Renal cortical epithelial cell (primary cell): ENCODE measurements at regions not wholly inside any gene's neighbourhood (a gene's known extent, or its start where the extent isn't known, plus 50 kb on each side); places are given as distances from the start of the nearest gene placed in this dataset.
"Not testable (repeated sequence)": the region's sequence is repeated elsewhere in the genome, so short reads cannot be mapped to it uniquely, and the experiment has no call there.

Experiments
- DNase-seq: peaks from one replicate; pipeline ENCODE4 v3.0.0-alpha.2; 2011; ENCODE audit warnings: low read depth

DNA sequence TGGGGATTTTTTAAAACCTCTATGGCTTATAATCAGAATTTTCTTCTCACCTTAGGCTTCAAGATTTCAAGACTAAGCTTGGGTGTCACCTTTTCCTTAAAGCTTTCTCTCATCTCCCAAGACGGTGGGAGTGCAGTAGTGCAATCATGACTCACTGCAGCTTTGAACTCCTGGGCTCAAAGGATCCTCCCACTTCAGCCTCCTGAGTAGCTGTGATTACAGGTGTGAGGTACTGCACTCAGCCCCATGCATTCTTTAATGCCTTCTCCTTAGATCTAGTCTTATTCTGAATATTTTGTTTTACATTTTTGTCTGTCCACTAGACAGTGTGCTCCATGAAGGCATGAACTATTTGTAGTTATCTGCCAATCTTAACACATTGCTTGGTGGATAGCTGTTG lies 55.7 kb upstream of the FAT3 start:
- no peak for DNase-seq

DNA sequence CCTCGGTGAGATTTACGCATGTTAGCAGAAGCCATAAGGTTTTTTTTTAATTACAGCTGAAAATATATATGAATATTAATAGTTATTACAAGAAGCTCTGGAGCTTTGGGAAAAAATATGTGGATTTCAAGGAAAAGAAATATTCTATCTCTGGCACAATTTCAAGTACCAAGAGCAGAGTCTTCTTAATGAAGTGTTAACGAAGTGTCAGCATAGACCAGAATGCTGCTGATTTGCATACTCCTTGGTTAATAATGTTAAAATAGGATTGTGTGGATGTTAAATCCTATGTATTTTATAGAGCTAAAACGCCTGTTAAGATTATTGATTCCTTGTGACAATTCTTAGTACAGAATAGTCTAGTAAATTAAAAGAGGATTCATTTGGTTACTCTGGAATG lies 57.0 kb upstream of the FAT3 start:
- no peak for DNase-seq

DNA sequence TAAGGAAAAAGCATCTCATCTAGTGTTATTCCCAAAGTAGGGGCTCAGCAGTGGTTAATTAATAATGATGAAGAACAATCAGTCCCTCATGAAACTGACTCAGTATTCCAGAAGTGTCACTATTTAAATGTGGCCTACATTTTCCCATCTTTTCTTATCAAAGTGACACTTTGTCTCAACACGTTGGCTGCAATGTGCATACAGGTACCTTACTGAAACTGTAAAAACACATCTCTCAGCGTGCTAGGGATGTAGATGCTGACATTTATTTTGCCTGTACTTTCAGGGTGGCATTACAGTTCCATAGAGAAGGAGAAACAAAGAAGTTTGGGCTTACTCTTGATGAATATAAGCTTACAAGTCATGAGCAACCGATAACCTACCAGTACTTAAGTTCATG lies 58.3 kb upstream of the FAT3 start:
- DNase-seq, result no peak

DNA sequence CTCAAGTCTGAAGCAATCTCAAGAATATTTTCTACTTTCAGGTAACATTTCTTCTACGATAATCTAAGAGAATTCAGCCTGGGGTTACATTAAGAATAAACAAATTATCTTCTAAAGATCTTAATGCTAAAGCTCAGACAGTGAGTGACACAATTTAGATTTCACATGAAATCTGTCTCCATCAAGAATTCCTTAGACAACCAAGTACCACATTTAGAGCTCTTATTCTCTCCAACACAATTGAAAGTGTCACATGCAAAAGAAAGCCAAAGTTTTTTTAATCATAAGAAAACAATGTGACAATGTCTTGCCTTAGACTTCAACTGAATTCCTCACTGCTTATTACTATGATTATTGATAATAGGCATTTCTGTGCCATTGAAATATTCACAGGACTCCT lies 60.7 kb upstream of the FAT3 start:
- no peak for DNase-seq

DNA sequence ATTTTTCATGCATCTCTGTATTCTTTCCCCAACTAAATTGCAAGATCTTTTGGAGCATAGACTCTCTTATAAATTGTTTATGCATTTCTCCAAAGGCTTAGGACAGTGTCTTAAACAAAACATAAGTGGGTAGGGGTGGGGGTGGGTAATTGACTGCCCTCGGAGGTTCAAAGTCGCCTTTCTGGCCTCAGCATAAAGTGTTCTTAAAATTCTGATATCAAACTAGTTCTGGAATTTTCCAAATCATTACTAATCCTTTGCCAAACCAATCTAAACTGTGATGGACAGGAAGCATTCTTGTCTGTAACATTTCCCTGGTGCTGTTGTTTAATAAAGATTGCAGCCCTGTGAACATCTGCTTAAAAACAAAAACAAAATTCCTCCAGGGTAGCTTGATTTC lies 61.8 kb upstream of the FAT3 start:
- DNase-seq, result no peak

DNA sequence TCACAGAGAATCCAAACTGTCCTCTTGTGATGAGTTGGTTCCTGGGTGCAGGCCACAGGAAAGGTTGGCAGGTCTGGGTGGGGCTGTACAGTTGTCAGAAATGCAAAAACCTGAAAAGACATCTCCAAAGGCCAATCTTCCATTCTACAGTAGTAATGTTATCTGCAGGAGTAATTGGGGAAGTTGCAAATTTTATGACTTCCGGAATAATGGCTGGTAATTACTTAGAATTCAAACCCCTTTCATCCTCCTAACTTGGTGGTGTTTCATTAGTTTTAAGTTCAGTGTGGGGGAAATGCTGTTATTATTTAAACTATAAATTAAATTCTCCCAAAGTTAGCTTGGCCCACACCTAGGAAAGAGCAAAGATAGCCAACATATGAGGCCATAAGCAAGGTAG lies 64.7 kb upstream of the FAT3 start:
- DNase-seq, result no peak

DNA sequence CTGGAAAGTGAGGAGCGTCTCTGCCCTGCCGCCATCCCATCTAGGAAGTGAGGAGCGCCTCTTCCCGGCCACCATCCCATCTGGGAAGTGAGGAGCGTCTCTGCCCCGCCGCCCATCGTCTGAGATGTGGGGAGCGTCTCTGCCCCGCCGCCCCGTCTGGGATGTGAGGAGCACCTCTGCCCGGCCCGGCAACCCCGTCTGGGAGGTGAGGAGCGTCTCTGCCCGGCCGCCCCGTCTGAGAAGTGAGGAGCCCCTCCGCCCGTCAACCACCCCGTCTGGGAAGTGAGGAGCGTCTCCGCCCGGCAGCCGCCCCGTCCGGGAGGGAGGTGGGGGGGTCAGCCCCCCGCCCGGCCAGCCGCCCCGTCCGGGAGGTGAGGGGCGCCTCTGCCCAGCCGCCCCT lies 67.2 kb upstream of the FAT3 start:
- not testable (repeated sequence) for DNase-seq

DNA sequence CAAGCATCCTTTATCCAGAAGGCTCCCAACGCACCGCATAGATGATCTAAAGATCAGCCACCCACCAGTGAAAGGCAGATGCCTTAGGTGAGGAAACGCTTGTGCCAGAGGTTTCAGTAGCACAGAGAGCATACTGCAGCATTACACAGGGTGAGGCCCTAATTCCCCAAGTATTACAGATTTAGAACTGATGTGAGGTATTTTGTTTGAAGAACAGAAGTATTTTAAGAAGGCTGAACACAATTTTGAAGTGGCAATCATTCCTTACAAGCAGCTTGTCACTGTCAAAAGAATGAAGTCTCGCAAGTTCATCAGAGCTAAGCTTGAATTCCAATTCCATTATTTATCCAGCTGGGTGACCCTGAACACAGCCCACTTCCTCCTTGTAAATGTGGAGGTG lies 70.0 kb upstream of the FAT3 start:
- no peak for DNase-seq

DNA sequence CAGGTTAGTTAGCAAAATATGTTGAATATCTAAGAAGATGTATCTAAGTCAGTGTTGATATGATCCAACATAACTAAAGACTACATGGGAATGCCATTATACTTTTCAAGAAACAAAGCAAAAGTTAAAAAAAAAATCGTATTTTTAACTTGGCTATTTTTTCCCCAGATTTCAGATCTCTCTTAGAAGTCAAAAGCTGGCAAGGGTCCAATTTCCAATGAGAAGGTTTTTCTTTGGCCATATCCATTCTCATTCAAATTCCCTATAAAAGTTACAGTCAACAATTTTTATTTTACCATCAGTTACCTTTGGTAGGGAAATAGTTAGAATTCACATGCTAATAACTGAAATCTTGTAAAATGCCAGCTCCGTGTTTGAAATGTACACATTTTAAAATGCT lies 70.5 kb upstream of the FAT3 start:
- no peak for DNase-seq

DNA sequence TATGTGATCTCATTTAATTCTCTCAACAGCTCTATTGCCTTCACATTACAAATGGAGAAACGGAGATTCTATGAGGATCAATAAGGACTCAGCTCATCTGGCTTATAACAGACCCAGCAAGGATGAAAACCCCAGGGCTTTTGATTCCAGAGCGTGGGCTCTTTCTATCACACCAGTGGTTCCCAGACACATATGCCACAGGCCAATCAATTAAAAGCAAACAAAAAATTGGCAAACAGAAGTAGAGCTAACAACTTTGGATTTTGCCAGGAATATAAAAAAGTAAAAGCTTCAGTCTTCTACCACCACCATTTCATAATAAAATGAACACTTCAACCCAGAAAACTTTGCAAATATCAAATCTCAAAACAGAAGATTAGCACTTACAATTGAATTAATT lies 71.1 kb upstream of the FAT3 start:
- DNase-seq, result no peak

DNA sequence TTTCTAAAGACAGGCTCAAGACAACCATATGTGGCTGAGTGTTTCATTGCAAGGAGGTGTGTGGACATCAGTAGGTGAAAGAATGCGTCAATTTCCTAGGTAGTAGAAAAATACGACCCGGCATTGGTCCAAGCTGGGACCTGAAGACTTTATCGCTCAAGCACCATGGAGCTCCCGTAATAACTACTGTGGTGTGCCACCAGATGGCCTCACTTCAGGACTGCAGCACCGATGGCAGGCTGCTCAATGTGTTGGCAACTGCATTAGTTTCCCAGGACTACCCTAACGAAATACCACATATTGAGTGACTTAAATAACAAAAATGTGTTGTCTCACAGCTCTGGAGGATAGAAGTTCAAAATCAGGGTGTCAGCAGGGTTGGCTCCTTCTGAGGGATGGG lies 72.4 kb upstream of the FAT3 start:
- DNase-seq, result no peak

DNA sequence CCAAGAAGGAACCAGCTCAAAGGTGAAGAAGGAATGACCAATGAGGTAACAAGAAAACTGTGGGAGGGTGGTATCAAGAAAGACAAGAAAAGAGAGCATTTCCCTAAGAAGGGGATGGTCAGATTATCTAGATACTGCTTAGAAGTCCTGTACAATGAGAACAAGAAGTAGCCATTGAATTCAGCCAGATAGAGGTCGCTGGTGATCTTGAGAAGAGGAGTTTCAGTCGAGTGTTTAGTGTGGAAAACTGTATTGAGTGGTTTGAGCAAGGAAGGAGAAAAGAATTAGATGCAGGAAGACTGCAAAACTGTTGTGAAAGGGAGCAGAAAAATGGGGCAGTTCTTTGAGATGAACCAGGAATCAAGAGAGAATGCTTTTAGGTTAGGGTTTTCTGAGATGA lies 74.6 kb upstream of the FAT3 start:
- no peak for DNase-seq

DNA sequence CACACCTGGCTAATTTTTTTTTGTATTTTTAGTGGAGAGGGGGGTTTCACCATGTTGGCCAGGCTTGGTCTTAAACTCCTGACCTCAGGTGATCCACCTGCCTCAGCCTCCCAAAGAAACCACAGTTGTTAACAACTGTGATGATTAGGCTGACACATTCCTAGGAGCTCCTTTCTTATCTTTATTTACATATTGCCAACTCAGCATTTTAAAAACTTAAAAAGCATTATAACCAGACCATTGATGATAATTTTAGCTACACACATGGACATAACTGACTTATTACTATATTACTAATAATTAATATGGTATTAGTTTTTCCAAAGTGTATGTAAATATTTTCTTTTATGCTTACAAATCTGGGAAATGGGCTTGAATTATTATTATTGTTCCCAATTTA lies 82.9 kb upstream of the FAT3 start:
- DNase-seq, result no peak

DNA sequence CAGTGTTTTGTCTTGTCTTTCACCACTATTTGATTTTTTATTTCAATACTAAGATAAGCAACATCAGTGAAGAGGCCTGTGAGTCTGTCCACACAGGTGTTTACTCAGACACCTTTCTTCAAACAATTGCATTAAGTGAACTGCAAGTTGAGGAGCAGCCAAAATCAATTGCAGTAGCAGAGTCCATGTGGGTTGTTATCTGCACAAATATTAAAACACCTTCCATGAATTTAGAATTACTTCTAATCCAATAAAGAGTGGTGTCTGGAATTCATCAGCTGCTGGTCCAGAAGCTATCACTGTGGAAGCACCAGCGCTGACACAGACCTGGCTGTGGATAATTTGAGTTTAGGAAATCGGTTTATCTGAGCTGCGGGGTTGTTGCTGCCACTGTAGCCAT lies 83.5 kb upstream of the FAT3 start:
- DNase-seq, result no peak

DNA sequence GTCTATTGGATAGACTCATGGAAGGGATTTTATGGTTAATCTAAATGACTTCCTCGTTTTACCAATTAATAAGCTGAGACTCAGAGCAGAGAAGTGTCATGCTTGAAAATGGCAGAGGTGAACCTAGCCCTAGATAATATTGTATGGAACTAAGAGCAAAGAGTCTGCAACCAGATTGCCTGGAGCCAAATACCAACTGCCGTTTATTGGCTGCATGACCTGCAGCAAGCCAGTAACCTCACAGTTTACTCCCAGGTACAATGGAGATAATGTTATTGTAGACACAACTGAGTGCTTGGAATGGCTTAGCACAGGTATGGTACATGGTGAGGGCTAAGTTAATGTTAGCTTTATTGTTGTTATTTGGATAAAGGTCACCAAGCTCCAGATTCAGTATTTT lies 84.6 kb upstream of the FAT3 start:
- no peak for DNase-seq

DNA sequence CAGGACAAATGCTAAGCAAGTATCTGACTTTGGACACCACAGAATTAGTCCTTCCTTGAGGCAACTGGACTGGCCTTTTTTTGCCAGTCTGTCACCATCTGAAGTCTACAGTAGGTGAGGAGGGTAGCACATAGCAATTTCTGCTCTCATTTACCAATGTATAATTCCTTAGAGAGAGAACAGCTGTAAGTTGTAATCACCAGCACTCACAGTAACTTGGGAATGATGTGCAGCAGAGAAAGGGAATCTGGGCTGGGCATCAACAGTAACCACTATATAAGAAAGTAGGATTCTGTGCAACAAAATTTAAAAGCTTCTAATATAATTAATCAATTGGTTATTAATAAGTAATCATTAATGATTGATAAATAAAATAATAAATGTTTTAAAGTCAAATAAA lies 86.3 kb upstream of the FAT3 start:
- no peak for DNase-seq

DNA sequence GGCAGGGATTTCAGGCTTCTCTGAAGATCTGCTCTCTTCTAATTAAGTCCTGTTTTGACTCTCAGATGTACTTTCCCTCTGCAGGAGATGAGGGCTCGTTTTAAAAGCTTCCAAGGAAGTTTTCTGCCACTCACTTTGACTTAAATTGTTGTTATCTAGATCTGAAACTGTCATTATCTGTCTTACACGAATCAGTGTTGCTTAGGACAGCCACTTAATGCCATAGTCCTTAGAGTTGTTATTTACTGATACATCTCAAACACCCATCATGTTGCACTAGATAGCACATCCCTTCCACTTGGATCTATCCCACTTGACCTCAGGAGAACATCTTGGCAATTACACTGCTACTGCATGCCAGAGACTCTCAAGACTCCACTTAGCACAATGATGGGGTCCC lies 86.9 kb upstream of the FAT3 start:
- DNase-seq, result no peak

DNA sequence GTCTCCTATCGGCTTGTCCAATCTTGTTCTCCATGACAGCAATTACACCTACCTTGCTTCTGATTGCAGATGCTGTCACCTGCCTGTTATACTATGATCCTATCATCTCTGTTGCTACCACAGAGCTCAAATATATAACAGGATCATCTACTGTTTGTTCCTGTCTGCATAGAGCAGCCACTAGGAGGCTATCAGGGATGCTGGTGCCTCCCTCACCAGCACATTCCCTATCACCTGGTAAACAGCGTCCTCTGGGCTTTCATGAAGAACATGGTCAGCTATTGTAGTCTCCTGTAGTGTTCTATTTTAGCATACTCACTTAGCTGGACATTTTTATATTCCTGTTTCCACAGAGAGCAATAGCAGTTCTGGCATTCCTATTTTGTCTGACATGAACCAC lies 87.8 kb upstream of the FAT3 start:
- DNase-seq, result no peak

DNA sequence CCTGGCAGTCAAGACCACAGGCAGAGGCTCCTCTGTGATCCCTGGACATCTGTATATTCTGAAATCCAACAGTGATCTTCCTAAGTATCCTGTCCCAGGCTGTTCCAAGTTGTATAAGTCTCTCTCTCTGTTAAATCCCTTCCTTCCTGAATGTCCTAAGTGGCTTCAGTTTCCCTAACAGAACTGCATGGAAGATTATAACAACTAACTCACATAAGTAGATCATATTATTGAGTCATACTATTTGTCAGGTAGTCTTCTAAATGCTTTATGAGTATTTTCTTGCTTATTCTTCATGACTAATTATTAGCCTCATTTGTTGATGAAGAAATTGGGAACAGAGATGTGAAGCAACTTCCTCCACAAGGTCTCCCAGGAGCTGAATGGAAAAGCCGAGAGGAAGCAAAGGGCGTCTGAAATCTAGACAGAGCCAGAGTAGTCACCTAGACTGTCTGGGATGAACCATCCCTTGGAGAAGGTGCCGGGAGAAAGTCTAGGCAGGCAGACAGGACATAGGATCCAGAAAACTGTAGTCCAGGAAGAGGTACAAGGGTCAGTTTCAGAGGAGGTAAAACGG lies 93.2 kb upstream of the FAT3 start:
- peak; percentile 83 for DNase-seq

DNA sequence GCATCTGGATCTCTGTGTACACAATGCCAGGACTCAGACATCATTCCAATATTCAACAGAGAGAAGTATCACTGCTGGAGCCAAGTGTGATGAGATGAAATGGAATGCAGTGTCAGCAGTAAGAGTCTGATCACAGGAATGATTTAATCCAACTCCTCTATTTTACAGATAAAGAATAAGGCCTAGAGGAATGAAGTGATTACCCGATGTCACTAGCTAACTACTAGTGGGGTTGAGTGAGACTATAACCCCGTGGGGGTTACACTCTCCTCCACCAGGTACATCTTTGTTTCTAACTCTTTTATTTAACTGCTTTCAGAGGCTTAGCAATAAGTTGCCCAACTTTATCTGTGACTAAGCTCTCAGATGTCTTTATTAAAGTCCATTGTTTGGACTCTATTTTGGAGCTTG lies 94.2 kb upstream of the FAT3 start:
- peak; percentile 72 for DNase-seq

DNA sequence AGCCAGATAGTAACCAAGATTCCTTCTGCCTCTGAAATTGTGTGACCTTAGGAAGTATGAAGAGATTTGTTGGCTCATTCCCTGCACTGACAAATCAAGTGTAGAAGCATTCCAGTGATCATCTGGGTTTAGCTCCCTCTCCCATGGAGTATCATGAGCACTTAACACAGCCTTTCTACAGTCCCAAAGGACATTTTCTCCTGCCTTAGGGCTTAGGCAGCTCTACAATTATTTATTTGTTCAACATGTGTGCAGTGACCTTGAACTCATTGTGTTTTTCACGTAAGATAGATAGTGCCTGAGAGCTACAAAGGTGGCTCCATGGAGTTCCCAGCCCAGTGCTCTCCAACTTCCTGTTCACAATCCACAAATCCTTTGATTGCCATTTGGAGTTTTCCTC lies 94.8 kb upstream of the FAT3 start:
- no peak for DNase-seq

DNA sequence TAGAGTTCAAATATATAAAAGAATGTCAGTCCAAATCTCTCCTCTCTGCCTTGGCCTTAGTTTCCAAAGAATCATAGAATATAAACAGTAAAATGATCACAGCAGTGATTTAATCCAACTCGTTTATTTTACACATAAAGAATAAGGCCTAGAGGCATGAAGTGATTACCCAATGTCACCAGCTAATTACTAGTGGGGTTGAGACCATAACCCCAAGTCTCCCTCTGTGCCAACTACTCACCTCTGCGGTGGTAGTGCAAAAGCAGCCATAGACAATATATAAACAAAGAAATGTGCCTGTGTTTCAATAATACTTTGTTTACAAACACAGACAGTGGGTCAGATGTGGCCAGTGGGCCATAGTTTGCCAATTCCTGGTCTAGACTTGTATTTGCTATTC lies 96.6 kb upstream of the FAT3 start:
- DNase-seq, result peak; percentile 27

DNA sequence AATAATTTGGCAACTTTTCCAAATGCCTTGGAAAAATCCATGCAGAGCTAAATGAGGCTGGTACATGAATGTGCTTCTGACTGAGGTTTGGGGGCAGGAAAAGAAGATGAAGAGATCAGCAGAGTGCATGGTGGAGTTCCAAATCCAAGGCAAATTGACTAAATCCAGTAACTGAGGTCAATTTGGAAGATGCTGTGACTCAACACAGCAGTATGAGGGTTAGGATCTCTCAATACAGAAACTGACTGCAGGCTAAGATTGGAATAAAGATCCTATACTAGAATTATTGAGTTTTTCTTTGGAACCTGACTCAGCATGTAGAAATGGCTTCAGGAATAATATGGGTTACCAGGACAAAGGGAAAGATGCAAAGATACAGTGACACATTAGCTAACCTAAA lies 99.3 kb upstream of the FAT3 start:
- DNase-seq, result no peak

DNA sequence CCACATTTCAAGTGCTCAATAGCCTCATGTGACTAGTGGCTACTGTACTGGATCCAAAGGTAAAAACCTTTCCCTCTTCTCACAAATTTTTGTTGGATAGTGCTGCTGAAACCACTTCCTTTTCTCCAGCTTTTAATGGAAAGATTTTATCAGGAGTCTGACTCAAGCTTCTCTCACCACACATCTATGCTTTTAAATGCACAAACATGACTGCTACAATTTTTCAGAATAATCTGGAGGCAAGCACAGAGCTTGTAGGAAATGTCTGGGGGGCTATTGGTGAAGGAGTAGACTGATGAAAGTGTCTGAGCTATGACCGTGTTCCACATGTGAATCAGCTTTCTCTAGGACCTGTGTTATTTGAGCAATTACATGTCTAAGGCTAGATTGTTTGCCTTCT lies 101.1 kb upstream of the FAT3 start:
- DNase-seq, result peak; percentile 23

DNA sequence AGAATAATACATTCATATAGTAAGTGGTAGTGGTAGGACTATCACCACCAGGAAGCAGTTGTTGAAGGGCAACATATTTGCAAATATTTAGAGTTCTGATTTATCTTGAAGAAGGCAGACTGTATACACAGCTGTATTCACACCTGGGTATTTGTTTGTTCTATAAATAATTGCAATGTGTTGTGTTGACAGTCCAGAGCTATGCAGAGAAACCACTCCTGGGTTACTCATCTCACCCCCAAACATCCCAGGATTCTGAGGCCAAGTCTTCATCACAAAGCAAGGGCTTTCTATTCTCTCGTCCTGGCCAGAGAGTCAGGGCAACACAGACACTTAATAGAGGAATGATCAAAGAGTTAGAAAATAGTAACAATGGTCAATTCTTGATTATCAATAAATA lies 102.1 kb upstream of the FAT3 start:
- DNase-seq, result no peak
